ENCODE measurements at regions not wholly inside any gene's neighbourhood (a gene's known extent, or its start where the extent isn't known, plus 50 kb on each side); places are given as distances from the start of the nearest gene placed in this dataset.
"Not testable (repeated sequence)": the region's sequence is repeated elsewhere in the genome, so short reads cannot be mapped to it uniquely, and the experiment has no call there.

DNA sequence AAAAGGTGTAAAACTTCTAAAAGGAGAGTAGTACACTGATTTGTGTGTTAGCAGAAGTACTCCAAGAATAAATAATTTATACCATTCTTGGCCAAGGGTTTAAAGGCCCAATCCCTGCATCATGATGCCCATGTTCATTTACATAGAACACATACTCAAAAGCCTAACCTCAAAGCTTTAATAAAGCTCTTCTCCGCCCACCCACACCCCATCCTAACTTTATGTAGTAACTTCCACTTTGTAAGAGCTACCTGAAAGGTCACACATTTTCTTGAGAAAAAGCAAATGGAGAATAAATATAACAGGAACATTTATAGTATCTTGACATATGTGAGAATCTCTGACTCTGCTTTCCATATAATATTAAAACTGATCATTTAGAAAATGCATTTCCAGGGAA is 148.8 kb upstream of the FREM1 start:
- Histone ChIP-seq H3K27ac (no peak overlapping the region), H3K27me3 (replicated peaks) (no peaks in the 10 kb centered on the region), H3K36me3 (replicated peaks) (no peaks in the 10 kb centered on the region), H3K4me3 (ENCODE audit: low read depth, low read length) (no peak overlapping the region)
- DNase-seq: no peak
- TF ChIP-seq, protein P1, sequence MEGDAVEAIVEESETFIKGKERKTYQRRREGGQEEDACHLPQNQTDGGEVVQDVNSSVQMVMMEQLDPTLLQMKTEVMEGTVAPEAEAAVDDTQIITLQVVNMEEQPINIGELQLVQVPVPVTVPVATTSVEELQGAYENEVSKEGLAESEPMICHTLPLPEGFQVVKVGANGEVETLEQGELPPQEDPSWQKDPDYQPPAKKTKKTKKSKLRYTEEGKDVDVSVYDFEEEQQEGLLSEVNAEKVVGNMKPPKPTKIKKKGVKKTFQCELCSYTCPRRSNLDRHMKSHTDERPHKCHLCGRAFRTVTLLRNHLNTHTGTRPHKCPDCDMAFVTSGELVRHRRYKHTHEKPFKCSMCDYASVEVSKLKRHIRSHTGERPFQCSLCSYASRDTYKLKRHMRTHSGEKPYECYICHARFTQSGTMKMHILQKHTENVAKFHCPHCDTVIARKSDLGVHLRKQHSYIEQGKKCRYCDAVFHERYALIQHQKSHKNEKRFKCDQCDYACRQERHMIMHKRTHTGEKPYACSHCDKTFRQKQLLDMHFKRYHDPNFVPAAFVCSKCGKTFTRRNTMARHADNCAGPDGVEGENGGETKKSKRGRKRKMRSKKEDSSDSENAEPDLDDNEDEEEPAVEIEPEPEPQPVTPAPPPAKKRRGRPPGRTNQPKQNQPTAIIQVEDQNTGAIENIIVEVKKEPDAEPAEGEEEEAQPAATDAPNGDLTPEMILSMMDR (IDR thresholded peaks at IDR 0.05; ENCODE audit: low read depth, low read length, missing control alignments): no peak
- in situ Hi-C loops (cut with HindIII; ENCODE audit: low pct_ligation_motif_present, low sequenced_read_pairs): no loop called here

DNA sequence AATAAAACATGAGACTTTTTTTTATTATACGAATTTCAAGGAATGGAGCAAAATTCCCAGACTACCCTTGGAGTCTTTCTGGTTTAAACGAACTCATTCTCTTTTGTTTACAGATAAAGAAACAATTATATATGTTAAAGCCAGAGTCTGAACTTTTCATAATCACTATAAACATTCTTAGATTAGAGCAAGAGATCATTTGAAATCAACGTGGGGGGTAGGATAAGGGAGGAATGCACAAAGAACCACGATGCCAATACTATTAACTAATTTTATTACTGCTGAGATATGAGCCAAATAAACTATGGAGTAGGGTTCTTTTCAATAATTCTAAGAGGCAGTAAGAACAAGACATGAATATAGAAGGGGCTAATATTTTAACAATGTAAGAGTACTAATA is 148.0 kb upstream of the FREM1 start:
- Histone ChIP-seq H3K27me3 (replicated peaks) (no peaks in the 10 kb centered on the region), H3K4me3 (ENCODE audit: low read depth, low read length) (no peak overlapping the region), H3K27ac (no peak overlapping the region), H3K36me3 (replicated peaks) (no peaks in the 10 kb centered on the region)
- DNase-seq: no peak
- TF ChIP-seq, protein P1 (IDR thresholded peaks at IDR 0.05; ENCODE audit: low read depth, low read length, missing control alignments): no peak
- in situ Hi-C loops (cut with HindIII; ENCODE audit: low pct_ligation_motif_present, low sequenced_read_pairs): no loop called here

DNA sequence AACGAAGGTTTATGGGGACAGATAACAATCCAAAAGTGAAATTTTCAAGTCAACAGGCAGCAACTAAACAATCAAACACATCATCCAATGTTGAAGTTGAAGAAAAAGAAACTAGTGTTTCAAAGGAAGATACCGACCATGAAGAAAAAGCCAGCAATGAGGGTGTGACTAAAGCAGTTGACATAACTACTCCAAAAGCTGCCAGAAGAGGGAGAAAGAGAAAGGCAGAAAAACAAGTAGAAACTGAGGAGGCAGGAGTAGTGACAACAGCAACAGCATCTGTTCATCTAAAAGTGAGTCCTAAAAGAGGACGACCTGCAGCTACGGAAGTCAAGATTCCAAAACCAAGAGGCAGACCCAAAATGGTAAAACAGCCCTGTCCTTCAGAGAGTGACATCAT is 145.1 kb upstream of the FREM1 start:
- H3K4me3 ChIP-seq (ENCODE audit: low read depth, low read length); in situ Hi-C loops (cut with HindIII; ENCODE audit: low pct_ligation_motif_present, low sequenced_read_pairs); H3K36me3 ChIP-seq (replicated peaks); H3K27ac ChIP-seq; H3K27me3 ChIP-seq (replicated peaks): not testable (repeated sequence)
- DNase-seq: peak; percentile 1
- TF ChIP-seq, protein P1 (IDR thresholded peaks at IDR 0.05; ENCODE audit: low read depth, low read length, missing control alignments): peak; percentile 10

DNA sequence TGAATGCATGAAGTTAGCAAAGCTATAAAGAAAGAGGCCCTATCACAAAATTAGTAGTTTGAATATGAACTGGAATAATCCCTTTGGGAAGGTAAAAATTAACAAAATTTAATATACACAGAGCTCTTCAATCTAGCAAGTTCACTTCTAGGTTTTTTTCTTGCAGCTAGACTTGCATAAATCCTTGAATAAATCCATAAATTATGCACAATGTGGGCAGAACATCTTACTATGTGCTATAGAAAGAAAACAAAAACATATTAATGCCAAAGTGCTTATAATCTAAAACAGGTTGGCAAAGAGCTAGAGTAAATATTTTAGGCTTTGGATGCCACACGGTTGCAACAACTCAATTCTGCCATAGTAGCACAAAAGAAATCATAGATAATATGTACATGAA is 138.5 kb upstream of the FREM1 start:
- Histone ChIP-seq H3K36me3 (replicated peaks) (no peaks in the 10 kb centered on the region), H3K27me3 (replicated peaks) (no peaks in the 10 kb centered on the region), H3K27ac (no peak overlapping the region), H3K4me3 (ENCODE audit: low read depth, low read length) (no peak overlapping the region)
- in situ Hi-C loops (cut with HindIII; ENCODE audit: low pct_ligation_motif_present, low sequenced_read_pairs): no loop called here
- no peak for DNase-seq
- TF ChIP-seq, protein P1 (IDR thresholded peaks at IDR 0.05; ENCODE audit: low read depth, low read length, missing control alignments): no peak

DNA sequence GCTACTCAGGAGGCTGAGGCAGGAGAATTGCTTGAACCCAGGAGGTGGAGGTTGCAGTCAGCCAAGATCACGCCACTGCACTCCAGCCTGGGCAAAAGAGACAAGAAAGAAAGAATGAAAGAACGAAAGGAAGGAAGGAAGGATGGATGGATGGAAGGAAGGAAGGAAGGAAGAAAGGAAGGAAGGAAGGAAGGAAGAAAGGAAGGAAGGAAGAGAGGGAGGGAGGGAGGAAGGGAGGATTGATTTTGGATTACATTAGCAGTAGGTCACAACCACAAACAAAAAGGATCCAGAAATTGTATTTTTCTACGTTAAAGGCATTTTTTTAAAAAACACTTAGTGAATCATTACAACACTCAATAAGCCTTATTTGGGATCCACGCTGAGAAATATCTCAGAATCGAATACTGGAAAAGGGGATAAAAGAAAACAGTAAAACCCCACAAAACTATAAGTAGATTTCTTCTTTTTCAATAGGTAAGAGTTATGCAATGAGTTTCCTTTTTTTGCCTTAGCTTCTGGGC is 136.9 kb upstream of the FREM1 start:
- H3K36me3 ChIP-seq (replicated peaks): no peaks in the 10 kb centered on the region
- no peak overlapping the region for H3K4me3 ChIP-seq (ENCODE audit: low read depth, low read length)
- no peaks in the 10 kb centered on the region for H3K27me3 ChIP-seq (replicated peaks)
- no peak for DNase-seq
- no peak overlapping the region for H3K27ac ChIP-seq
- in situ Hi-C loops (cut with HindIII; ENCODE audit: low pct_ligation_motif_present, low sequenced_read_pairs): no loop called here
- TF ChIP-seq, protein P1 (IDR thresholded peaks at IDR 0.05; ENCODE audit: low read depth, low read length, missing control alignments): no peak

DNA sequence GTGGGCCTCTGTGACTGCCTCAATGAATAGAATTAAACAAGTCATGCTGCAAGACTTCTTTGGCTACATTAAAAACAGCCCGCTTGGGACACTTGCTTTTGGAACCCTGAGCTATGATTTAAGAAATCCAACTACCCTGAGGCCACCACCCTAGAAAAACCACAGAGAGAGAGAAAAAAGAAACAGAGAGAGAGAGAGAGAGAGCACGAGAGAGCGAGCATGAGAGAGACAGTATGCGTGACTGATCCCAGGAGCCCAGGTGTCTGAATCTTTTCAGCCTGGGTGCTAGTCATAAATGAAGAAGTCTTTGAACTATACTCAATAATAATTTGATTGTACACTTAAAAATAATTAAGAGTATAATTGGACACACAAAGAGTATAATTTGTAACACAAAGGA is 123.1 kb upstream of the FREM1 start:
- Histone ChIP-seq H3K27me3 (replicated peaks) (no peaks in the 10 kb centered on the region), H3K4me3 (ENCODE audit: low read depth, low read length) (no peak overlapping the region), H3K27ac (no peak overlapping the region), H3K36me3 (replicated peaks) (no peaks in the 10 kb centered on the region)
- in situ Hi-C loops (cut with HindIII; ENCODE audit: low pct_ligation_motif_present, low sequenced_read_pairs): no loop called here
- TF ChIP-seq, protein P1 (IDR thresholded peaks at IDR 0.05; ENCODE audit: low read depth, low read length, missing control alignments): no peak
- no peak for DNase-seq
